HG02885 (cell line): ENCODE measurements at regions not wholly inside any gene's neighbourhood (a gene's known extent, or its start where the extent isn't known, plus 50 kb on each side); places are given as distances from the start of the nearest gene placed in this dataset.
"Not testable (repeated sequence)": the region's sequence is repeated elsewhere in the genome, so short reads cannot be mapped to it uniquely, and the experiment has no call there.

Source experiments
- ATAC-seq: cut with Tn5 transposase; IDR thresholded peaks from one replicate; pipeline ENCODE4 v1.9.1; 2021; ENCODE audit warnings: mild to moderate bottlenecking; ENCODE audit not compliant: unreplicated experiment, poor library complexity

DNA sequence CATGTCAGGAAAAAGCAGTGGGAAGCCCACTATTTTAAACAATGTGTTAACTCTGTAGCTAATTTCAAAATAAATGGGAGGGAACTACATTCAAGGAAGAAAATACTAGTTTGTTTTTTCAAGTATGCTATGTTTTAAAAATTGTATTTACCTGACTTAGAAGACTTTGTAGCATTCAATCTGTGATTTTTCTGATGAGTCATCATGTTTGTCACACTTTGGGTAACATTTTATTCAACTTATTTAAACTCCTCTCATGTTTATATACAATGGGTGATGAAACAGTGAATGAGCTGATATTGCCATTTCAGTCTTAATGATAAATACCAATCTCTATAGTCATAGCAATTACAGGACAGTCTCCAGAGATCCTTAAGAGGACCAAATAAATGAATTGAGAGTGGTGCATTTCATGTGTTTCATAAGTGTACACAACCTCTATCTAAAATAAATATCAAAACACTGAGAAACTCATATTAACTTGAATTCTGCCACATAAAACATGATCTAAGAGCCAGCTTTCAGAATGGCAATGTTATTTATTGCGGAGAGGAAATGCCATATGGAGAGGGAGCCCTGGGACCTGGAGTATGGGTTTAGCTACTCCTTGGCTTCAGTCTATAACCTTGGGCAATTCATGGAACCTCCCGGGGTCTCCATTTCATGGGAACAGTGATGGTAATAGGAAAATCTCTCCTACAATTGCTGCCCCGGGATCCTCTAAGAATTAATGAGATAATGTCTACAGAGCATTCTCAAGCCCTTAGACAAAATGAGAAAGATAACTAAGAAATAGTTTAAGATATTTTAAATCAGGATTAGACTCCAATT, 913.9 kb downstream of the TLE4 start:
- no peak for ATAC-seq

DNA sequence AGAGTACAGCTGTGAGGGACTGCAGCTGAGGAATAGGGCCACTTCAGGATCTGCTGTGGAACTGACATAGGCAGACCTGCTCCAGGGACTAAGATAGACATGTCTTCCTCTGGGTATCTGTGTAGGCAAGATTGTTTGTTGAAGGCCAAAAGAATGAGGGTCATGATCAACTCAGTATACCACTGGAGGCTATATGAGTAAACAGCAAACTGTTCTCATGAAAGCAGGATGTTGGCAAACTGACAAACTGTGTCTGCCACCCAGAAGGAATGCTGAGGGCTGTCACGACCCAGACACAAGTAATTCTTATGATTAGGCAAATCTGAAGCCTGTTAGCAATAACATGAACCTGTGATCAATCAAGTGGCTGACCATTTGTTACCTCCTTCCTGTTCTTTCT, 910.5 kb downstream of the TLE4 start:
- ATAC-seq = not testable (repeated sequence)

DNA sequence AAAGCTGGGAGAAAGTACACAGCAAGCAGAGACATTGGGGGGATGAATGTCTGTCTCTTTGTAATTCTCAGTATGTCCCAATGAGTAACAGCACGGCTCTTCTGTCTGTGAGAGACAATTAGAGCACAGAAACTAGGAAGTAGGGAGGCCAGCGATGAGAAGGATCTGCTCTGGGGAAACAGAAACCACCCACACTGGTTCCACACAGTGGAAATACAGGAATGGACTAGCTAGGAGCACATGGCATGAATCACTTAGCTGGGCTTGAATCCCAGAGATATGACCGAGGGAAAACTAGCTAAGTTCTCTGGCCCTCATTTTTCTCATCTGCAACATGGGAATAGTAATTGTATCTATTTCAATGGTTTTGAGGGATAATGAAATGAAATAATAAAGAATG, 895.9 kb downstream of the TLE4 start:
- ATAC-seq = no peak

DNA sequence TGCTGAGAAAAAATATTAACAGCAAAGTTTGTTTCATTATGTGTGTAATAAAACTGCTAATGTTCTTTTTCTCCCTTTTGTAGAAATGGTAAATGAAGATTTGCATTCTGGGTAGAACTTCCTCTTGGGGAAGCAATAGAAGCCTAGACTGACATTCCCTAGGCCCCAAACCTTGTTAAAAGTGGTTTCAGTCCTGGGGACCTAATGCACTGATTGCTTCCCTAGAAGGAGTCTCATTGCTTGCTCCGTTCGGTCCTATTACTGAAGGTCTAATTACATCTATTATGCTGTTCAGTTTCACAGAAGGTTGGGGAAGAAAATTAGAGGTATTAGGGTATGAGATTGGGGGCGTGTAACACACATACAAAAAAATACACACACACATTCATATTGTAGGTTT, 893.8 kb downstream of the TLE4 start:
- no peak for ATAC-seq

DNA sequence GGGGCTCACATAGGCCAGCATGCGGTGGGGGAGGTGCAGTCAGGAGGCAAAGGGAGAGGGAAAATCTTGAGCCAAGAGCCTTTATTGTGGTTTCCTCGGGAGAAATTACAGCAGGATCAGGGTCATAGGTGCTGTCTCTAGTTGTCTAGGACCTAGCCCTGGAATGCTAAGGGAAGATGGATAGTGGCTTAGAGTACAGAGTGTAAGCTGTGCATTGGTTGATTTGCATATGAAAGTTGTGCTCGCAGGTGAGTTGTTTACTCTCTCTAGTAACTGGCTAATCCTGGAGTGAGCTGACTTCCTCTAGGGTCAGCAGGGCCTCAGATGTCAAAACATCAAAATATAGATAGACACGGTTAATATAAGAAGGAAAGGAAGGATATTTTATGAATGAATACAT, 877.7 kb downstream of the TLE4 start:
- no peak for ATAC-seq

DNA sequence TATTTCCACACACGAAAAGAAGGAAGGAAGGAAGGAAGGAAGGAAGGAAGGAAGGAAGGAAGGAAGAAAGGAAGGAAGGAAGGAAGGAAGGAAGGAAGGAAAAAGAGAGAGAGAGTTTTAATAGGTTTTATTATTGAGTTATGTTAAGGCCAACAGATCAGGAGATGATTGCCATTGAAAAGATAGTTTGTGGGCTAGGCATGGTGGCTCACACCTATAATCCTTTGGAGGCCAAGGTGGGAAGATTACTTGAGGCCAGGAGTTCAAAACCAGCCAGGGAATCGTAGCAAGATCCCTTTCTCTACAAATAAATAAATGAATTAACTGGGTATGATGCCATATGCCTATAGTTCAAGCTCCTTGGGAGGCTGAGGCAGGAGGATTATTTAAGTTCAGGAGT, 877.2 kb downstream of the TLE4 start:
- no peak for ATAC-seq

DNA sequence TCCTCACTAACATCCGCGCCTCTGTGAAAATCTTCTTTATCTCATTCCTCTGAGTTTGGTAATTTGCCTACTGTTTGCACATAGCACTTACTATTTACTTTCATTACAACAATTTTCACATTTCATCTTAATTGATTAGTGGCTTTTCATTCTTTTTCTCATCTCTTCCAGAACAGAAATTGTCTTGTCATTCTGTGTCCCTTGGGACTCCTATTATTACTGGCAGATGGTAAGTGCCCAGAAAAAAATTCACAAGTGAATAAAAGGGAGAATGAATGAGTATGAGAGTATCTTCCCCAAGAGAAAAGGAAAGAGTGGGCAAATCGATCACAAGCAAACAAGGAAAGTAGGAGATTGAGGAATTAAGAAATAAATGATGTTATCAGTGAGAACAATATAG, 876.1 kb downstream of the TLE4 start:
- no peak for ATAC-seq

DNA sequence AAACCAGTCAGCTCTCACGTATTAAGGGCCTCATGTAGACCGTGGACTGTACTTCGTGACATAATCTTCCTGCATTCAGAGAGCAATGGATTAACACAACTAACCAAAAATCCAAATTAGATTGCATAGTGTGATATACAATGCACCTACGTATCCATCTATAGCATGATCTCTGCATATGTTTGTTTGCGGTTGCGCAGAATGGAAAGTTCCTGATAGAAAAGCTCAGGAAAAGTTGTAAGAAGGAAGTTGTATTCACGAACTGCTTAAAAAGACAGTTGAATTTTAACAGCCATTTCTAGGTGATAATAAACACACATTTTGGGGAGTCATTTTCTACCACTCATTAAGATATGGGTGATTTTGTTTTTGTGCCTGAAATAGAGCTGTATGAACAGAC, 869.0 kb downstream of the TLE4 start:
- no peak for ATAC-seq

DNA sequence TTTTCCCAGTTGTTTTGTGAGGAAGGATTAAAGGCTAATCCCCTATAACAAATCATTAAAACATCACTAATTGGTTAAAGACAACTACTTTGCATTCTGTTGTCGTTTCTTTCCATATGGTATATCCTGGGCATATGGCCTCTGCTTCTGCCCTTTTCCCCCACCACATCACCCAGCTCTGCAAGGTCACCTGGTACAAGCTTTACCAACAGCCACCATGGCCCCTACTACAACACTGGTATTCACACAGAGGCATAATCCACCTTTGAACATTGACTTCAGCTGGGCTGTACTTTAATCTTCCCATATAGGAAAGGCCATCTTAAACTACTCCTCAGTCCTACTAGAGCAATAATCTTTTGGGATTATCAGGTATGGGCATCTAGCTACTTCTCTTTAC, 866.1 kb downstream of the TLE4 start:
- no peak for ATAC-seq

DNA sequence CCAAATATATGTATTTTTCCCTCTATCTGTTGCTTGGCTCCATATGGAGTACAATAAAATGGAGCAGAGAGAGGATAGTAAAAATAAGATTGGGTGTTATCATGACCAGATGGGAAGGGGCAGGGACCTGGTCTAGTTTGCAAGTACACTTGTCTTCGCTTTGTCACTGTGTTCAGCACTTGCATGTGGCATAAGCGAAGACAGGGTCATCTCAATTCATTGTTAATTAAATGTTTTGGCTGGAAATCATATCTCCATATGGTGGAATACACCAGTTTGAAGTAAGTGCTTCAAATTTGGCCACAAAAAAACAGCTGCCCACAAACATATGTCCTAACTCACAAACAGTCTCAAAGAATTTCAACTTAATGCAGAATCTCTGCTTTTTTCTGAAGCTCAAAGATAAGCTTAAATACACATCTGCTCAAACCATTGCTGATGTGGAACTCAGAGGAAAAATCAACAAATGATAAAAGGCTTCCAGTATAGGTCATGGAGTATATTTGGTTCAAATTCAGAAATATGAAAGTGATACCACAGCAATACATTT, 865.4 kb downstream of the TLE4 start:
- no peak for ATAC-seq

DNA sequence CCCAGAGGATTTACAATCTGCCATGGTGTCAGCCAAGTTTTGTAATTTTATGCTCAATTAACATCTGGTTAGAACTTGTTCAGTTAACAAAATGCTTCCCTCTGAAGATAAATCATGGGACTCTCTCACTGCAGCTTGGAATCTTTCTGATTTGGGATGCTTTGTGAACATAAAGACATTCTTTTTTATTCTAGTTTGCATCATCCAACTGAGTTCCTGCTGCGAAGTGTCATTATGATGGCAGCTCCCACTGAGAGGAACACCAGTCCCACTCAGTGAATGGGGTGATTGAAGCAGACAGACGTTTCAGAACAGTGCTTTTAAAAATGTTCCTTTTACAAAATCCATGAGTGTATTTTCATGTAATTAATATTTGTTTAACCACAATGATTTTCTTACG, 863.8 kb downstream of the TLE4 start:
- ATAC-seq = no peak

DNA sequence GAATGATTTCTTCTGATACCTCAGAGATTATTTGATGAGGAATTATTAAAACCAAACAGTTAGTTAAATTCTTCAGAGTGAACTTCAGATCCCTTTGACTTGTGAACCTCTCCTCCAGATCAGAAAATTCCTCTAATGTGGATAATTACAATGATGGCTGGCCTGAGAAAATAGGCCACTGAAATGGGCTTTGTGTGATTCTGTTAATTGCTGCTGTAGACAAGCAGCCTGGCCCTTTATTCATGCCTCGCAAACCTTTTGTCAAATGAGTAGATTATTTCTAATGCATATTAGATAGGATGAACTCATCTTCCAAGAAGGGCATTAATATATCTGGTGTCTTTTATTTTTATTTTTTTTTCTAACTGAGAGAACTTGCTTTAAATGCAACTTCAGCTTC, 855.2 kb downstream of the TLE4 start:
- no peak for ATAC-seq

DNA sequence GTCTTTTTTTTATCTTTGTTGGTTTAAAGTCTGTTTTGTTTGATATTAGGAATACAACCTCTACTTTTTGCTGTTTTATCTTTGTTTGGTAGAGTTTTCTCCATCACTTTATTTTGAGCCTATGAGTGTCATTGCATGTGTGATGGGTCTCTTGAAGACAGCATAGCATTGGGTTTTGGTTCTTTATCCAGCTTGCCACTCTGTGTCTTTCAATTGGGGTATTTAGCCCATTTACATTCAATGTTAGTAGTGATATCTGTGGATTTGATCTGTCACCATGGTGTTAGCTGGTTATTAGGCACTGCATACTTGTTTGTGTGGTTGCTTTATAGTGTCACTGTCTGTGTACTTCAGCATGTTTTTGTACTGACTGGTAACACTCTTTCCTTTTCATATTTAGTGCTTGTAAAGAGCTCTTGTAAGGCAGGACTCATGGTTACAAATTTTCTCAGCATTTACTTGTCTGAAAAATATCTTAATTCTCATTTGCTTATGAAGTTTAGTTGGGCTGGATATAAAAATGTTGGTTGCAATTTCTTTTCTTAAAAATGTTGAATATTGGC, 845.5 kb downstream of the TLE4 start:
- no peak for ATAC-seq

DNA sequence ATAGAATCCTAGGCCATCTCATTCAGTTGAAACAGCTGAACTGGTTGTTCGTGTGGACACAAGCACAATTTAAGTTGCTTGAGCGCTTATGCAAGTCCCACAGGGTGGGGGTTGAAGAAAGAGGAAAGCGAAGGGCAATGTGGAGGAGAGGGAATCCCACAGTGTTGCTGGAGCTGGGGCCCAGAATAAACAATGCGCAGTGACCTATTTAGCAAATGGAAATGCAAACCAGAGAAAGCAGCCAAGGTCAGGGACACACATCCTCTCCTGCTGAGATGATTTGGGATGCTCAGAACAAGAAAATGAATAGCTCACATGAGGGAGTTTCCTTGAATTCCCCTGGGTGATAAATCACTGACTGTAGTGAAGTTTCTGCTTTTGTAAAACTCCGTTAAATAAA, 838.3 kb downstream of the TLE4 start:
- ATAC-seq = no peak

DNA sequence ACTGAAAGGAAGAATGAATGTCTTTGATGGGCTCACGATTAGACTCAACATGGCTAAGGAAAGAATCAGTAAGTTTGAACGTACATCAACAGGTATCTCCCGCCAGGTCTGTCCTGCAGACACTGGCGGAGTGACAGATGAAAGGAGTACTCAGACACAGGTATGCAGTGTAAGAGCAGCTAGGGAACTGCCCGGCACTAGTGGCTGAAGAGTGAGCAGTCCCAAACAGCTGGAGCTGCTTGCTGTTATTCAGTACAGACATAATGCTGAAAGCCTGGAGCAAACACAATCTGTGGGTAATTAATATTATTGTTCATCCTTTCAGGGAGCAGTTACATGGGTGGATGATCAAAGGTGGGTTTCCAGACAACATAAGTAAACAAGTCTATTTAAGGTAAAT, 835.5 kb downstream of the TLE4 start:
- no peak for ATAC-seq

DNA sequence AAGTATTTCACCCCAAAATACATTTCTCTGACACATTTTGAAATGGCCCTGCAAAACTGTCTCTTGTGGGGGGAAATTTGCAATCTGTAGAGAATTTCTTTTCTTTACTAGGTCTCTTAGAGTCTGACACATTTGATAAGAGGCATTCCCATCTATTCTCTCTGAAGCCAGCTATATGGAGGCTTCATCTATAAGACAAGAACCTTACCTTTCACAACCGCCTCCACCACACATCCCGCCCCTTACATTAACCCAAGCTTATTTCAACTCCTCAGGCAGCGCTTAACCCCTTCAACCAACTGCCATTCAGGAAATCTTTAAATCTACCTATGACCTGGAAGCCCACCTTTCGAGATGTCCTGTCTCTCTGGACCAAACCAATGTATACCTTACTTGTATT, 829.5 kb downstream of the TLE4 start:
- no peak for ATAC-seq

DNA sequence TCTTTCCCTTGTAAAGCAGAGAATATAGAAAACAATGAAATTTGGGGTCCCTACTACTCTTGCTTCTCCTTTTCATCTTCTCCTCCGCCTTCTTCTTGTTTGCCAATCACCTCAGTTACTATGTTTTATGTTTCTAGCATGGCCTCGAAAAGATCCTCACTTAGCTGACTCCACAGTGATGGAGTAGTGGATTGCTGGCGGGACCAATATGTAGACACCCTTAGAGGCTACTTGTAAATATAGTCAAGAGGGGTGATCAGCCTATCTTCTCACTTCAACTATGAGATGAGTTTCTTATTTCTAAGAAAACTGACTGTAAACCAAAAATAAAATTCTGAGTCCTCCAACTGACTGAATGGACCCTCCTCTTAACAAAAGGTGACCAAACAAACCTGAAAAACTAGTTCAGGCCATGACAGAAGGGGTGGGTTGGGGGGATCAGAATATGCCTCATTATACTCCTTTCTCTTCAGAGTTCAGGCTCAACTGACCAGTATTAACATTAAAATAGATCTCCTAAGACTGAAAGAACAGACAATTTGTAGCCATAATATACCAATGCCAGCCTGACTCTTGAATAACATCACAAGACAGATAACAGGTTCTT, 829.0 kb downstream of the TLE4 start:
- ATAC-seq = no peak

DNA sequence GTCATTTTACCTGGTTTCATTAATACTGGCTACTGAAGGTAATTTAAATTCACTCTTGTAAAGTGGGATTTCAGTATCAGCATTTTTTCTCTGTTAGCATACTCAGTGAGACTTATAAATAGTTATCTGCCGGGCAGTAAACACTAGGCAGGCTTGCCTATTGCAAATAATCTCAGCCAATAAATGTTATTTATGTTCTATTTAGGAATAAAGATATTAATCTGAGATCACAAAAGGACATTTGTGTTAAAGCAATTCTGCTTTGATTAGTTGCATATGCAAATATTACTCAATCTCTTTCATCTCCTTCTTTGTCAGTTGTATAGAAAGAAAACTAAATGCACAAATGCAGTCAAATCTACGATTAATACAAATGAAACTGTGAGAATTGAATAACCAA, 827.8 kb downstream of the TLE4 start:
- ATAC-seq = no peak

DNA sequence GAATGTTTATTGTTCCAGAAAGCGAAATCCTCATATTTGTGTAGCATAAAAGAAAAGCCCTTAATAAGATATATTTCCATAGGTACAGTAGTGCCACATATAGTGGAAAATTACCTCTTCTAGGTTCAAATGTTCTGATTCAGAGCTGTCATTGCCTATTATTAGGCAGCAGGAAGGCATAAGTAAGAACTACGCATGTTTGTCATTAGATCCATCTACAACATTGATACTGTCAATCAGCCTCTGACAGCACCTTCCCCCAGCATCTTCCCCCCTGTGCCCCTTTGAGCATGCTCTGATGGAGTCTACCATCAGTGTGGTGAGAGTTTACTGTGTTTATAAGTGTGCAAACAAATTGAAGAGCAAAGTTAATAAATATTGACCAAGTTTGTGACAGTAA, 816.1 kb downstream of the TLE4 start:
- no peak for ATAC-seq

DNA sequence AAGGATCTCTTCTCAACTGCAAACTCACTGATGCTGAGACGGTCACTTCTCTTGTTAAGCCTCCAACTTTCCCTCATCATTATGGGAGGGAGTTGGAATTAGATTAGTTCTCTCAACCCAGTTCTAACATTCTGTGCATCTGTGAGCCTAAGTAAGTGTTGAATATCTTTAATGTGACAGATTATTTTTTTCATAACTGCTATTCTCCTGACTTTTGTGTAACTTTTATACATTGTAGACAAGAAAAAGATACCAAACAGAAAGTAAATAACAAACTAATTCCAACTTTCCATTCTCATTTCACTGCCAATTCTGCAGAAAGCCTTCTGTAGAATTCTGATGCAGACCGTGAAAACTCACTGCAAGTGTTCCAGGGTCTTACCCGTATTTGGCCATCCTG, 813.5 kb downstream of the TLE4 start:
- ATAC-seq = no peak

DNA sequence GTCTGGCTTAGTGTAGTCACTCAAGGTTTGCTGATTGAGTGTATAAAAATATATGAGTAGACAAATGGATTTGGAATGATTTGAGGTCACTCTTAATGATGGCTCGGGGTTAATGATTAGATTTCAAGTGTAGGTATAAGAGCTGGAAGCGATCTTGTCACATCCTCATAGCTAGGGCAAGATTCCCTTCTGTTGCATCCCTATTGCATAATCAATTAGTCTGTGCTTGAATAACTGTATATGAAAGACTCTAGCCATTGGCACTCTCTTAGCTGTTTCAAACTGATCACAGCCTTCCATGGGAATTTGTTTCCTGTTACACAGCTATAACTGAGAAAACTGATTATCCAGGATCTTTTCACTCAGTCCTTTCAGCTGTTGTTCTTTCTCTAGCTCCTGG, 811.6 kb downstream of the TLE4 start:
- ATAC-seq = no peak
